K562 (cell line): ENCODE measurements at regions not wholly inside any gene's neighbourhood (a gene's known extent, or its start where the extent isn't known, plus 50 kb on each side); places are given as distances from the start of the nearest gene placed in this dataset.

Experiments used
- ATAC-seq: fragments of 200-7000 bp; cut with Tn5 transposase; 3 replicates; pipeline ENCODE4 v1.9.1; 2020; ENCODE audit warnings: moderate library complexity
- BruUV-seq: library from RNA; stranded (reverse); fragments of 400-500 nt; replicated peaks from 2 replicates; lab custom pipeline; 2021; lab: Mats Ljungman, UMichigan
- CTCF ChIA-PET: fragments of 300-600 bp; formaldehyde crosslinking; extraction: SDS; loops from one replicate; lab custom pipeline; 2021; ENCODE audit warnings: low intra/inter-chr PET ratio; lab: Yijun Ruan, JAX
- POLR2A ChIA-PET: fragments of 300-600, 350-650 bp; sonication (Branson Sonifier 250); formaldehyde crosslinking; extraction: SDS; loops from one replicate; lab custom pipeline; 2021; ENCODE audit warnings: antibody characterized with exemption, inconsistent platforms; lab: Yijun Ruan, JAX
- DNase-seq, 4 experiments: peaks; one replicate each; pipeline versions ENCODE4 v3.0.0 to v3.0.0-alpha.2; 2011 to 2018; ENCODE audit warnings: low spot score in 3 of 4, mixed read lengths in 3 of 4; ENCODE audit errors: extremely low read depth in 1 of 4
- FAIRE-seq: peaks from 2 replicates; lab custom pipeline; 2011; peaks lifted over from hg19 to GRCh38; lab: Jason Lieb, UNC
- H2AFZ ChIP-seq: 2 replicates; pipeline ENCODE4 v1.6.0; 2011; ENCODE audit warnings: low read depth, low read length, control low read depth, inconsistent platforms
- H3K27ac ChIP-seq: fragments of 200-600 bp; 3 replicates; pipeline ENCODE4 v1.8.0; 2011; ENCODE audit warnings: low read depth, mild to moderate bottlenecking, control low read depth, inconsistent platforms, low read length, moderate library complexity, mixed read lengths; ENCODE audit errors: extremely low read depth
- H3K27me3 ChIP-seq, 2 experiments: fragments of 300-600 bp in 1 of 2; 2 replicates in 1 of 2; 3 replicates in 1 of 2; pipeline versions ENCODE4 v1.6.0 to v1.8.0; 2011; ENCODE audit warnings: inconsistent platforms in 2 of 2, low read length in 2 of 2, mild to moderate bottlenecking in 1 of 2, mixed read lengths in 1 of 2, moderate library complexity in 1 of 2; ENCODE audit not compliant: control insufficient read depth in 2 of 2, insufficient read depth in 2 of 2
- H3K36me3 ChIP-seq: fragments of 300-600 bp; 3 replicates; pipeline ENCODE4 v1.8.0; 2011; ENCODE audit warnings: mild to moderate bottlenecking, low read length, inconsistent platforms; ENCODE audit not compliant: control insufficient read depth, insufficient read depth
- H3K4me1 ChIP-seq, 2 experiments: fragments of 200-600 bp in 1 of 2; replicated peaks in 1 of 2; 2 replicates in 1 of 2; 3 replicates in 1 of 2; pipeline versions ENCODE4 v1.5.1 to v1.8.0; 2011; ENCODE audit warnings: inconsistent platforms in 2 of 2, low read length in 2 of 2, mild to moderate bottlenecking in 1 of 2, mixed read lengths in 1 of 2, moderate library complexity in 1 of 2; ENCODE audit not compliant: control insufficient read depth in 2 of 2, insufficient read depth in 2 of 2
- H3K4me2 ChIP-seq: 2 replicates; pipeline ENCODE4 v1.6.1; 2011; ENCODE audit warnings: low read length, control low read depth, inconsistent platforms, mixed read lengths; ENCODE audit not compliant: insufficient read depth
- H3K4me3 ChIP-seq: fragments of 200-600 bp; sonication (generic), shearing (Covaris generic); 2 replicates; pipeline ENCODE4 v1.5.1; 2016; ENCODE audit warnings: control low read depth, inconsistent platforms
- H3K79me2 ChIP-seq: fragments of 200-600 bp; 3 replicates; pipeline ENCODE4 v1.8.0; 2011; ENCODE audit warnings: low read length, inconsistent platforms; ENCODE audit not compliant: control insufficient read depth, insufficient read depth
- H3K9ac ChIP-seq, 2 experiments: 2 replicates each; pipeline versions ENCODE4 v1.6.0 to v1.6.1; 2011; ENCODE audit warnings: low read depth in 2 of 2, low read length in 2 of 2, control low read depth in 1 of 2, inconsistent platforms in 1 of 2, mild to moderate bottlenecking in 1 of 2, mixed read lengths in 1 of 2; ENCODE audit not compliant: insufficient read depth in 1 of 2
- H3K9me1 ChIP-seq: one replicate; pipeline ENCODE4 v1.6.0; 2011; ENCODE audit warnings: inconsistent platforms, mild to moderate bottlenecking, low read length, moderate library complexity; ENCODE audit not compliant: control insufficient read depth, insufficient read depth
- H3K9me3 ChIP-seq: replicated peaks from 2 replicates; pipeline ENCODE4 v1.5.1; 2011; ENCODE audit warnings: low read depth, low read length, inconsistent platforms; ENCODE audit not compliant: control insufficient read depth, insufficient read depth
- H4K20me1 ChIP-seq: replicated peaks from 2 replicates; pipeline ENCODE4 v1.6.1; 2011; ENCODE audit warnings: low read length, inconsistent platforms, mixed read lengths; ENCODE audit not compliant: control insufficient read depth, insufficient read depth
- DEAF1 ChIP-seq: fragments of 450-650 bp; formaldehyde crosslinking; IDR thresholded peaks from 2 replicates; pipeline ENCODE4 v1.4.0; 2020; ENCODE audit warnings: mild to moderate bottlenecking, moderate library complexity
- FOXM1 ChIP-seq, 2 experiments: fragments of 450-650 bp in 1 of 2; sonication (generic) in 1 of 2; formaldehyde crosslinking in 1 of 2; IDR thresholded peaks; 2 replicates each; pipeline versions ENCODE4 v1.6.1 to v1.9.0; 2017 to 2022; ENCODE audit warnings: low read depth in 2 of 2, mild to moderate bottlenecking in 2 of 2, missing genetic modification reagents in 1 of 2, moderate library complexity in 1 of 2
- GTF3C2 ChIP-seq: IDR thresholded peaks from 3 replicates; pipeline ENCODE4 v1.6.1; 2011; ENCODE audit warnings: borderline replicate concordance, mild to moderate bottlenecking, moderate library complexity; ENCODE audit not compliant: insufficient read length; ENCODE audit errors: extremely low read depth
- ZBTB1 ChIP-seq: sonication (generic); formaldehyde crosslinking; IDR thresholded peaks from 2 replicates; pipeline ENCODE4 v1.8.1; 2023; ENCODE audit warnings: missing genetic modification reagents, low read depth, mild to moderate bottlenecking, borderline replicate concordance
- in situ Hi-C: fragments of 300-500 bp; cut with MboI; formaldehyde crosslinking; loops from 4 replicates; pipeline ENCODE4 v1.15.0; 2018; ENCODE audit warnings: inconsistent platforms, mixed read lengths
- intact Hi-C: fragments of 100-400 bp; cut with micrococcal nuclease; formaldehyde crosslinking; loops from 2 replicates; pipeline ENCODE4 v1.14.2; 2022

GRCh38 chr6:55023230-55023629 is 151.1 kb upstream of the HCRTR2 start (continued):
- TF ChIP-seq GTF3C2 (no peak), ZBTB1 (CRISPR knock-in tag) (no peak)

- H3K36me3 ChIP-seq, result no peaks in the 10 kb centered on the region
- H3K4me2 ChIP-seq, result no peak overlapping the region
- no peak for ATAC-seq
- H3K4me3 ChIP-seq, result no peak overlapping the region
- CTCF ChIA-PET, result no interaction called here
- no peak overlapping the region for H2AFZ ChIP-seq
- no peak overlapping the region for H3K27ac ChIP-seq
- no peak for TF ChIP-seq DEAF1 (CRISPR knock-in tag)
- no peak for TF ChIP-seq FOXM1 (IDR thresholded peaks at IDR 0.05; ENCODE audit: low read depth)
- TF ChIP-seq FOXM1 (CRISPR knock-in tag; IDR thresholded peaks at IDR 0.05; ENCODE audit: low read depth), result no peak
- TF ChIP-seq, all 486 proteins: peak for 0
- Histone ChIP-seq H3K27me3 (no peaks in the 10 kb centered on the region), H3K9ac (no peak overlapping the region), H3K79me2 (no peaks in the 10 kb centered on the region), H3K4me1 (no peaks in the 10 kb centered on the region), H4K20me1 (no peaks in the 10 kb centered on the region), H3K9me1 (no peaks in the 10 kb centered on the region), H3K9me3 (no peaks in the 10 kb centered on the region)
- BruUV-seq, result no TSS peak
- DNase-seq (no peak), FAIRE-seq (no peak)
- in situ Hi-C loops (no loop called here), intact Hi-C loops (no loop called here)
- POLR2A ChIA-PET, result no interaction called here
These were observed 141.2 kb upstream of the HCRTR2 start for GRCh38 chr6:55033016-55033546.
